ENCODE measurements at regions not wholly inside any gene's neighbourhood (a gene's known extent, or its start where the extent isn't known, plus 50 kb on each side); places are given as distances from the start of the nearest gene placed in this dataset.

DNA sequence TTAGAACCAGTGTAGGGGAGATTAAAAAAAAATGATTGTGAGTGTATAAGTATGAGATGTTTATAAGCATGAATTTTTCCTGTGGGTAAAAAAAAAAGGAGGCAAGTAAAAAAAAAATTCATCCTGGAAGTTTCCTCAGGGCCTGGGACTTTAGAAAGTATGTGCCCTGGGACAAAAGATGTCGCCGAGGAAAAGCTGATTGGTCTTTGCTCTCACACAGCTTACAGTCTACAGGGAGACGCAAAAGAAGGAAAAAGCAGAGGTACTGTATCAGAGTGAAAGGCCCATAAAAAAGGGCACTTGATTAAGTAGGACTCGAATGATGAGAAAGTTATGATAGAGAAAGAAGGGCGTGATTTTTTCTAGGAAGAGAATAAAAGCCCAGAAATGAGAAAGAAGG is 501.4 kb upstream of the MEF2C start:
- DNase-seq, result no peak

DNA sequence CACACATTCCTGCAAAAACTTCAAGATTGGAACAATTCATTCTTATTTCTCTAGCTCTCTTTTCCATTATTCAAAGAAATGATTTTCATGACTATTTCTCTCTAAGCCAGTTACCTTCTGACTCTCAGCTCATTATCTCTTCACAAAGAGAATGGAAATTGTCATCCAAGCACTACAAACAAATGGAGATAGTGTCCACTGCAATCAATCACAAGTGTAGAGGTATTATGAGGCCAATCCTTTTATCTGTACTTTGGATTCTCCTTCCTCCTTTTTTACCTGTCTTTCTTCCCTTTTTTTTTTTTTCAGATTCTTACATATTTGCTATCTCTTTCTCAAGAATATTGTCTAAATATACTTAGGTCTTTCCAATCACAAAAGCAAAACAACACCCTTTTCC is 497.7 kb upstream of the MEF2C start:
- DNase-seq, result no peak

DNA sequence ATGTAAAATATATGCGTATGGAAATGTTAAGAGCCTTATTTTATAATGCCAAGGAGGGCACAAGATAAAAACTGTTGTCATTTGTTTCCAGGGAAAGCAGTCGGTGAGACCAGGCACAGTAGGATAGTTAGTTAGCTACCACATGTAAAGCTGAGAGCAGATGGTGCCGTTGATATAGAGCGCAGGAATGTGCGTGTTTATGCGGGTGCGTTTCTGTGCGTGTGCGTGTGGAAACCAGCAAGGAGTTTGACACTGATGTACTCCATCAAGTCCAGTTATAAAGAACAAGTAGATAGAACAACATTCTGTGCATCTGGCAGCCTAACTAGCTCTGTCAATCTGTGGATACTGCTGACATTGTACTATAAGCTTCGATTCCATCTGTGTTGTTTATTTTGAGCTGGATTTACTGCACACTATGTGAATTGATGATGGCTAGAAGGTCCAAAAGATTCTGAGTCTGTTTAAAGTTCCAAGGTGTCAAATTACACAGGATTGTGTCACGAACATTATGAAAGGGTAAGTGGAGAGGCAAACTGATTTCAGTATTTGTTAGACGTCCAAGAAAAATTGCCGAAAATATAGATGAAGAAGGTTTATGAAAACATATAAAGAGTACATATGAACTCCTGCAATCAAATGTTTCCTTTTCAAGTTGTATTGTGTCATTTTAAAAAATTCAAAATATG is 494.9 kb upstream of the MEF2C start:
- DNase-seq, result no peak

GRCh38 chr5:89374818-89375521 is 492.0 kb upstream of the MEF2C start:
- no peak for DNase-seq

GRCh38 chr5:89374144-89374784 is 491.3 kb upstream of the MEF2C start:
- DNase-seq, result no peak

- DNase-seq, result no peak
Observed at GRCh38 chr5:89372176-89372575, 489.2 kb upstream of the MEF2C start.

DNA sequence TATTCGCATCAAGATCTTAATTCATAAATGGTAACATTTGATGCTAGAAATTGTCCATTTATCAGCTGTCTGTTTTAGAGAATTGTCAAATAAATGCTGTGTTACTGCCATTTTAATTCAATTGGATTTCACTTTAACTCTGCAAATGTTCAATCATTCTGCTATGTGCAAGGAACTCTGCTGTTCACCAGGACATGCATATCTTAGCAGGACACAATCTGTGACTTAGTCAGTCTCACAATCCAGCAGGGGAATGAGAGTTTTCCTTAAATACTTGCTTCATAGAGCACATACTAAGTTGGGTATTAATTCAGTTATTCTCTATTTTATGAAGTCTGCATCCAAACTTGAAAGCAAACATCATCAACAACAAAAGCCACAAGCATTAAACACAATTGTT is 488.7 kb upstream of the MEF2C start:
- DNase-seq, result no peak

GRCh38 chr5:89359046-89359445 is 476.1 kb upstream of the MEF2C start:
- DNase-seq, result no peak

DNA sequence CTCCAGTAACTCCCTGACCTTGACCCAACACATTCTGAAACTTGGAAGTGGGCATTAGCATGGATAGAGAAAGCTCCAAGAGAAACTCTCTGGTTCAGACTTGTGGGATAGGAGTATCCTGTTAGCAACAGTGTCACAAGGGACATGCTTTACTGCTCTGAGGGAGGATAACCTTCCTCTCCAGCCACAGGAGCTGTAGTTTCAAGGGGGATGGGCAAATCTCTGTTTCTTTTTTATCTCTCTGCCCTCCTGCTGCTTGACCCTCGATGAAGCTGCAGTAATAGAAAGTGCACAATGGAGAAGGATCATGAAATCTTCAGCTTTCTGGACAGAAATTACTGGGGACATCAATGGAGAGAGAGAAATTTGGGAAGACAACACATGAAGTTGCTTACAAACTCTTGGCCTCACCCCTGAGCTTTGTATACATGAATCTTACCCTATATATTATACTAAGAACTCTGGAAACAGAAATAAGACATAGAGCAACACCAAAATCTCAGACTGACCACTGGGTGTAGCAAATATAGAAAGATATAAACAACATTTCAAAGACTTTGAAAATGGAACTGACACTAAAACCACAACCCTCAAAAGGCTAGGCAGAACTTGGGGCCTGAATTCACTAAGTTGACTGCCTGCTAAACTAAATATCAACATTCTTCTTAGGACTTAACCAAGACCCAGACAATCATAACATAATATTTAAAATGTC is 471.0 kb upstream of the MEF2C start:
- no peak for DNase-seq

DNA sequence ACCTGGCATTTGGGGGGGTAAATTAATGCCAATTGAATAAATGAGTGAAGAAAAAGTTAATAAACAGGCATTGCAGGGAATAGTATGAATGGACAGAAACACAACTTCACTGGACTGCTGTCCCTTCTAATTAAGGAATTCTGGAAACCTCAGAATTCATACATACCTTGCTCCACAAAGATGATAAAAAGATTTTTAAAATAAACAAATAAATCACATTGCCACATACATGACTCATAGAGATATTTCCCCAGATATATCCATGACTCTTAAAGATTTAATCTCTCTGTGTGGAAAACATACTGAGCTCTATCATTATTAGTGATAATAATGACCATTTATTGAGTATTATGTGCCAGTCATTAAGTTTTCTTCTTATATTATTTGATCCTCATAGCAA is 469.0 kb upstream of the MEF2C start:
- no peak for DNase-seq

DNA sequence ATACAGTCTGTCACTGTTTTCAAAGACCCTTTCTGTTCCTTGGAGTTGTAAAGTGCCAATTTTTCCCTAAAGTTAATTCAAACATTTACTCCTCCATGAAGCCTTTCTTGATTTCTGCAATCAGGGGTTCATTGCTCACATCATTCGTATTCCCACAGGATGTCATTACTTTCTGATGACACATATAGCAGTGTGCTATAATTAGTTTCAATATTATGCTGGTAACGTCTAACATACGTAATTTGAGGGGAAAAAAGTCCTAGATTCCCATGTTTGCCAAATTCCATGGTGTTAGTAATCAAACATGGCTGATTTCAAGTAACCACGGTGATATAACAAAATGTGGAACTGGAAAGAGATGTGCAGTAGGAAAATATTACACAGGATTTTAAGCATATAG is 468.2 kb upstream of the MEF2C start:
- no peak for DNase-seq

- DNase-seq, result no peak
Observed at GRCh38 chr5:89350684-89351083, 467.7 kb upstream of the MEF2C start.

- no peak for DNase-seq
Observed at GRCh38 chr5:89349246-89349980, 466.4 kb upstream of the MEF2C start.

DNA sequence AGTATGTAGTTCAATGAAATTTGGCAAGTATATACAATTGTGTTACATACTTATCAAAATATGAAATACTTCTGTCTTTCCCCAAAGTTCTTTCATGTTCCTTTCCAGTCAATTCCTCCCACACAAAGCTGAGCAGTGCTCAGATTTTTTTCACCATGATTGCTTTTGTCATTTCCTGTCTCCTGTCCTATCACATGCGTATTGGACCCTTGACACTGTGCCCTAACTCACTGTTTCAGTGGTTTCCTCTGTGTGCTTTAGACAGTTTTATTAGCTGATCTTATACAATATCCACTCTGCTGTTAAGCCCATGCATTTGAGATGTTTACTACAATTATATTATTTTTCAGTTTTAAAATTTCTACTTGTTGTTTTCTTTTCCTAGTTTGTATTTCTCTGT is 463.6 kb upstream of the MEF2C start:
- DNase-seq, result no peak

DNA sequence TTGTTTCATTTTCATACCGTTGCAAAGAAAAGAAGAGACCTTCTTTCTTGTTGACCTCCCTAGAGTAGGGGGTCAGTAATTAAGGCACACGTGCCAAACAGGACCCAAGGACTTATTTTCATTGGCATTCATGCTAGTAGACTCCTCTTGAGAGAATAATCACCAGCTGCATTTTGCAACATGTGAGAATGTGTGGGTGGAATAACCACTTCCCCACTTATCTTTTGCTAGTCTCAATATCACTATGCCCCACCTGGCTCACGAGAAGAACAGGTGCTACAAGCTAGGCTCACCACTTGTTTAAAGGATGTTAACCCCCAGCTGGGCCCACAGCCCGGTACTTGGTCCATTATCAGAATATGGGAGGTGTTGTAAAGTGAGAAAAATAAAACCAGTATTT is 460.7 kb upstream of the MEF2C start:
- no peak for DNase-seq

- no peak for DNase-seq
Observed at GRCh38 chr5:89342106-89342876, 459.3 kb upstream of the MEF2C start.

GRCh38 chr5:89338935-89339334 is 456.0 kb upstream of the MEF2C start:
- DNase-seq, result no peak

DNA sequence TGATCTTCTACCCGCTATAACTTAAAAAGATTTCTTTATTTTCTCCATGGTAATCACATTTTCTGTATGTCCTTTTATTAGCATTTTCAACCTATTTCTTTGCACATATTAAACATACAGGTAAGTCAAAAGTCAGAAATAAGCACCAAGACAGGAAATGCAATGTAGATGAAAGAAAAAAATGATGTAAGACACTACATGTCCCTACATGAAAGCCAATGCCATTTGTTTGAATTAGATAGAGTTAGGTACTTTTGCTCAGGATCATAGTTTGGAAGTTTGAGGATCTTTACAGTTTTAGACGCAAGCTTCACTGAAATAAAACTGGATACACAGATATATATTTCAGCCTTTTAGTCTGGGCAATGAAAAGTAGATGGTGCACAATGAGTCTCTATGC is 453.1 kb upstream of the MEF2C start:
- DNase-seq, result no peak

DNA sequence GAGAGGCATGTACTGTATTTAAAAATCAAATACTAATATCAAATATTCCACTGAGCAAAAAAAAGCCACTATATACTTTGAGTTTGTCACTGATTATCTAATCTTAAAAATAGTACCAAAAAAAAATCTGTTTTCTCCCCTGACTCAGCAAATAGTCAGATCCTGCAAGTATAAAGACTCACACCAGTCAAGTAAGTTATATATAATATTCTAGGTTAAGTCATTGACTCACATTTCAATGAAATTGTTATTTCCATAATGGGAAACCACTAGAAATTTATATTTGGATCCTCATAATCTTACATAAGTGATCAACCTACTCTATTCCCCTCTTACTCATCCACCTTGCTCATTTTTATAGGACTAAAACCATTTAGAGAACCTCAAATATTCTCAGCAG is 447.2 kb upstream of the MEF2C start:
- no peak for DNase-seq

DNA sequence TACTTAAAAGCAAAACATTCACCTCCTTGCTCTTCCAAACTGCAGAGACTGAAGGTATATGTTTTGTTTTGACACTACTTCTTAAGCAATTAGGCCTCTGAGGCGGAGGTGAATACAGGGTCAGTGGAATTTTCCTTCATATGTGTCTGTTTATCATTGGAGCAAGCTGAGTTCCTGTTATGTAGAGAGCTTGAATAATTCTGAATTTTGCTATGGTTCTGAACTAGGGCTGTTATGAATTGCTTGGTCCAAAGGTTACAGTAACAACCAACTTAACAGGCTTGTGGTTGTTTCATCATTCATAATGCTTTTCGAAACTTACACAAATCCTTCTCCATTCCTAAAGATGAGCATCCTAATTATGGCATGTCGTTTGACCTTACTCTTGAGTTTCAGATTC is 444.6 kb upstream of the MEF2C start:
- DNase-seq, result no peak

GRCh38 chr5:89324990-89325389 is 442.0 kb upstream of the MEF2C start:
- DNase-seq, result no peak

All from activated CD4-positive, CD25-positive, alpha-beta regulatory T cell treated with anti-CD3 and anti-CD28 coated beads, Interleukin-2, amount 50 U/mL, for 72 hours (primary cell).